Hematopoietic multipotent progenitor cell (in vitro differentiated cells): ENCODE measurements at regions not wholly inside any gene's neighbourhood (a gene's known extent, or its start where the extent isn't known, plus 50 kb on each side); places are given as distances from the start of the nearest gene placed in this dataset.

Experiments used
- DNase-seq, 3 donors: peaks; one replicate each; pipeline ENCODE4 v3.0.0-alpha.2; 2011 to 2015; ENCODE audit warnings: low read depth in 2 of 3, low spot score in 2 of 3

DNA sequence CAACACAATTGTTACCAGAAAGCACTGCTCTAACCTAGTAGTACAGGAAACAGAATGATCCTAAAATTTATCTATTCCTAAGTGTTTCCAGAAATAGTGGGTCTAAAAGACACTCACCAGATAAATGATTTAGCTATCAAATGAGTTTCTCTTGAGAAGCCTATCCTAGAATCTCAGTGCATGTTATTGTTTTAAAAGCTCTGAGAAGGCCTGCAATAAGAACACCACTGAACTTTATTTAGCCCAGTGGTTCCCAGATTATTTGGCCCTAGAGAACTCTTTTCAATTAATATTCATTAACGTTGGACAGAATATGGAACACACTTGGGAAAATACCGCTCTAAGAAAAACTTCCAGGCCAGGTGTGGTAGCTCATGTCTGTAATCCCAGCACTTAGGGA, 220.1 kb upstream of the GHITM start:
- DNase-seq, result no peak

- no peak for DNase-seq
Measured at GRCh38 chr10:83921984-83922860, 217.1 kb upstream of the GHITM start.

GRCh38 chr10:83925133-83925532, 214.2 kb upstream of the GHITM start:
- DNase-seq, result no peak

DNA sequence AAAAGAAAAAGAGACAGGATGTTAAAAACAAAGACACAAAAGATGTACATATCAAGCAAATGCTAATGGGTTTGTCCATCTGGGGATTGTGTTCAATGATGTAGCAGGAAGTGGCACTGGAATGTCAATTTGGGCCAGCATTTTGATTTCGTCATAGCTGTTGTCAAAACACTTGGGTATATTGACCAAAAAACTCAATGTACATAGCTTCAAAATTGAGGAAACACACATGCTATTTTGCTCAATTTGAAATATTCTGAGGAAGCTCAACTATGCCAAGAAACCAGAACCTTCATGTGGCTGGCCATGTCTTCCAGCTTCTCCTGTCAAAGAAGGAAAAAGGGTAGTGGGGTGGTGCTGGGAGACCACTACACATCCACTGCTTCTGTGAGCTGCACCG, 212.7 kb upstream of the GHITM start:
- DNase-seq, result no peak

GRCh38 chr10:83927166-83927565, 212.1 kb upstream of the GHITM start:
- DNase-seq, result no peak

DNA sequence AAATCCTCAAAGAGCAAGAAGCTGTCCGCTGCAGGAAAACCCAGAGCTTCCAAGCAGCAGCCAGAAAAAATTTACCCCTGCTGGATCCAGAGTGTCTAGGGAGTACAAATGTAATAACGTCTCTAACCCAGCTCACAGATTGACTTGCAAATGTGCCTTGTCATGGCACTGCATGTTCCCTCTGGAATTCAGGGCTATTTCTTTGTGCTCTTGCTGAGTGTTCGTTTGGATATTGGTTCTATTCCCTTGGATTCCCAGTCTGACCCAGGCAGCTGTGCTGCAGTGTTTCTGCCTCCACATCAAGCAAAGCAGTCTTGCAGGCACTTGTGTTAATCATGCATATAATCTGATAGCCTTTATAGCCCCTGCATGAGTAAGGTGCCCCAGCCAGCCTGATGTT, 209.9 kb upstream of the GHITM start:
- DNase-seq, result no peak

DNA sequence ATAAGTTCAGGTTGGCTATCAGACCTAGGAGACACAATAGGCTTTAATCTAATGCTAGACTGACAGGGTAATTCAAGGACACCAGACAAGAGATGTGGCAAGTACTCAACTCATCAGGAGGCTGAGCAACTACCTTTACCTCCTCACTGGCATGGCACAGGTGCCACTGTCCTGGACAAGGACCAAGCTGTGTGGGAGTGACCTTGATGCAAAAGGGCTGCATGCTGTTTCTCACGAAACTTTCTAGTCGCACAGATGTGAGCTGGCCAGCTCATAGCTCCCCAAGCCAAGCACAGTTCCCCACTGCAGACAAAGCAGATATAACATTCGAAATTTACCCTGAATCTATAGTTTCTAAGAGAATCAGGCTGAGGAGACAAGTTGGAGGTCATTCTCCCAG, 207.6 kb upstream of the GHITM start:
- DNase-seq, result no peak

DNA sequence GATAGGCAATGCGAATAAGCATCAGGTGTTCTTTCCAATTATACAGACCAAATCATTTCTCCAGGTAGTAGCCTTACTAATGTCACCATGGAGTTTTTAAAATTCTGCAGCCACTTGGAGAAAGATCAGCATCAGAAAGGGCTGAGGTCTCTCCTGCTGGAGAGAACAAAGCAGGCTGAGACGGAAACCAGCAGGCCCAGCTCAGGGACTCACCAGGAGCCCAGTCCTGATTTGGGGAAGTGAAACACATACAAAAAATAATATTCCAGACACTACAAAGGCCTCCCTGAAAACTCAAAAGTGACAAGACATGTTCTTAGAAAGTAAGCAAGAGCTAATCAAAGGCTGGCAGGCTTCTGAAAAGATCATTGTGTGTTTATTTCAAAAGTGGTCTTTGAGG, 207.1 kb upstream of the GHITM start:
- DNase-seq, result no peak

- DNase-seq, result no peak
Measured at GRCh38 chr10:83934062-83934461, 205.2 kb upstream of the GHITM start.

- no peak for DNase-seq
Measured at GRCh38 chr10:83934641-83935338, 204.5 kb upstream of the GHITM start.

DNA sequence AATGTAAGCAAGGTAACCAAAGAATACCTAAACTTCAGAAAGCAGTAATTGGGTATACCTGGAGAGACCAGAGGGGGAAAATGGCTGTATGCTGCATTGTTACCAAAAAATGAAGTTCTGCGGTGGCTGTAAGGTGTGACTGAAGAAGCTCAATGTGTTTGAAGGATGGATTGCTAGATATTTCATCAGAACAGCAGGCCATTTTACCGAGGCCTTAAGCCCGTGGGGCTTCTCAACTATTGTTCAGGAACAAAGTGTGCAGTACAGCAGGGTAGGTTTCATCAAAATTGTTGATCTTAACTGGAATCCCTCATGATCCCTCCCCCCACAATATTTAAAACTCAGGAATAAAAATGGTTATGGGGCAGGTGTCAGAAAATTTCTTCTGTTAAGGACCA, 204.0 kb upstream of the GHITM start:
- no peak for DNase-seq

GRCh38 chr10:83935911-83936310, 203.4 kb upstream of the GHITM start:
- no peak for DNase-seq

- no peak for DNase-seq
Measured at GRCh38 chr10:83937161-83937560, 202.1 kb upstream of the GHITM start.

DNA sequence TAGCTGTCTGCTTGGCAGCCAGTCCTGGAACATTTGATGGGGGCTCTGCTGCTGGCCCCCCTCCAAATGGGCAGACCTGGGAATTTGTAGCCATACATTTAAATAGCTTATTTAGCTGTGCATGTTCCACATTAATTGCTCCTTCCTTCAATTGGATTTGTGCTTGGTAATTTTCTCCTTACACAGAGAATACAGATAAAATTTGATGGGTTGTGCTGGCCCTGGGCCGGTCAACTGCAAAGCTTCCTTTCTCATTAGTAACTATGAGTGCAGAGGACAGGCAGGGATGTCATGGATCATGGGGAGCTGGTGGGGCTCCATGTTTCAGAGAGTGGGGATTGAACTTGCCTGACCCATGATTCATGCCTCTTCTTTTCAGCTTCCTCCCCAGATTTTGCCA, 201.5 kb upstream of the GHITM start:
- no peak for DNase-seq

DNA sequence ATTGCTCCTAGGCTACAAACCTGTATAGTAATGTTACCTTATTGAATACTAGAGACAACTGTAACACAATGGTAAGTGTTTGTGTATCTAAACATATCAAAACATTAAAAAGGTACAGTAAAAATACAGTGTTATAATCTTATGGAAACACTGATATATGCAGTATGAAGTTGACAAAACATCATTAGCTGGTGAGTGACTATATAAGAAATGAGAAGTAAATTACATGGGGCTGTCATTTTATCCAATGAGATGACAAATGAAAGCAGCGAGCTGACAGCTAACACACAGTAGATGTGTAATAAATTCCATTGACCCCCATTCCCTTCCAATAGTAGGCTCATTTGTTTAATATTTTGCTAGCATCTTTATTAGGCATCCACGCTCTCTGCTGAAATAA, 198.1 kb upstream of the GHITM start:
- DNase-seq, result no peak

DNA sequence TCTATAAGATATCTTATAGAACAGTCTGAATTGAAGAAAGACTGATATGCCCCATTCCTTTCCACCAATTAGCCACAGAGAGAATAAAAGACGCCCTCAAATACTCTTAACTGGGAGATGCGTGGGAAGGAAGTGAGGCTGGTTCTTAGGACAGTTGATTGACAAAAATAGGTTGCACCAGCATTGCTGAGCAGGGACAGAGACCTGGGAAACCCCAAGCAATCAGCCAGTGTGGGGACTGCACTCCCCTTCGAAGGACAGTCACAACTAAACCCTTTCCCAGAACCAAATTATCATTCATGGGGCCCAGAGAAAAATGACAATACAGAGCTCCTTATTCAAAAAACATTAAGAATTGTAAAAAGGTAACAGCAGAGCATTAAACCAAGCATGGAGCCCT, 196.9 kb upstream of the GHITM start:
- DNase-seq, result no peak

- DNase-seq, result no peak
Measured at GRCh38 chr10:83943049-83943448, 196.3 kb upstream of the GHITM start.

- DNase-seq, result no peak
Measured at GRCh38 chr10:83943920-83944319, 195.4 kb upstream of the GHITM start.

DNA sequence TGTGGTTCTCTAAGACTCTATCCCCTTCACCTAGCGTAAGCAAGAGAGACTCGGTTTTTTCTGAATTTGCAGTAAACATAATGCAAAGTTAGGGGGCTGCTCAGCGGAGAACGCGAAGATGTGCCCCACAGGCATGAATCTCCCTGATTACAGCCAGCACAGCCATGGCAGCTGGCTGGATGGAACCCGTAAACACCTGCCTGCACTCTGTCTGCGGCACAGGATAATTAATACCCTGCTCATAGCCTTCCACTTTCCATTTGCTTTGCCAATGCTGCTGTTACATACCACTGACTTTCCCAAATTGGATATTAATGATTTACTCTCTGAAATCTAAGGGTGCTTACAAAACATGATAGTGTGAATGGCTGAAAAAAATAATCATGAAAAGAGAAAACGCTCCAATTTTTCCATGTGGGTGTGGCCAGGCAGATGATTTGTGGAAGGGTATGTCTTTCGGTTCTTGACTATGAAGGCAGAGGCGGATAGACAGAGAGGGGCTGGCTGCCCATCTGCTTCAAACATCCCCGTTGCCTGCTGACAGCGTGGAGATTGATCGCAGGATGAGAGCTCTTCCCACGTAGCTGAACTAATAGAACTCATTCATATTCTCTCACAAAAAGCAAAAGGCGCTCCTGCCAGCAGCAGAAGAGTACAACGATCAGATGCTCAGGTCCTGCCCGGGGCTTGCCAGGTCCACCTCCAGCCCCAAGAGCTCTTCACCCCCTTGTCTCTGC, 193.2 kb upstream of the GHITM start:
- no peak for DNase-seq

- DNase-seq, result no peak
Measured at GRCh38 chr10:83952314-83952713, 187.0 kb upstream of the GHITM start.

DNA sequence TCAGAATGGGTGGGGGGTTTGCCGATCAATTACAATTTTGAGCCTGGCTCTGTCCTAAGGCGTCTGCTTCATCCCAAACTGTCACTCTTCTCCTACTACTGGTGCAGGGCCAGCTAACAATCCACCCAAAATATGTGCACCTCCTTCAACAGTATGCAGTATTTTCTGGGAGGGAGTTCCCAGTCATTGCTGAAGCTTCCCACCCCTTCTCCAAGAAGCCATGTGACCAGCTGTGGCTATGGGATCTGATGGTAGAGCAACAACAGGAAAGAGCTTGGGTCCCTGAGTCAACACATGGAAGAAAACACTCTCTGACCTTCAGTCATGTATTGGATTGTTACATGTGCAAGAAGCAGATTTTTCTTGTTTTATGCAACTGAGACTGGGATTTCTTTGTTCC, 185.7 kb upstream of the GHITM start:
- DNase-seq, result no peak
